ENCODE measurements at regions not wholly inside any gene's neighbourhood (a gene's known extent, or its start where the extent isn't known, plus 50 kb on each side); places are given as distances from the start of the nearest gene placed in this dataset.

GRCh38 chr22:48695251-48695650 is 1132.4 kb downstream of the BRD1 start:
- no peak for DNase-seq (ENCODE audit: low spot score)

GRCh38 chr22:48694296-48694883 is 1133.3 kb downstream of the BRD1 start:
- no peak for DNase-seq (ENCODE audit: low spot score)

DNA sequence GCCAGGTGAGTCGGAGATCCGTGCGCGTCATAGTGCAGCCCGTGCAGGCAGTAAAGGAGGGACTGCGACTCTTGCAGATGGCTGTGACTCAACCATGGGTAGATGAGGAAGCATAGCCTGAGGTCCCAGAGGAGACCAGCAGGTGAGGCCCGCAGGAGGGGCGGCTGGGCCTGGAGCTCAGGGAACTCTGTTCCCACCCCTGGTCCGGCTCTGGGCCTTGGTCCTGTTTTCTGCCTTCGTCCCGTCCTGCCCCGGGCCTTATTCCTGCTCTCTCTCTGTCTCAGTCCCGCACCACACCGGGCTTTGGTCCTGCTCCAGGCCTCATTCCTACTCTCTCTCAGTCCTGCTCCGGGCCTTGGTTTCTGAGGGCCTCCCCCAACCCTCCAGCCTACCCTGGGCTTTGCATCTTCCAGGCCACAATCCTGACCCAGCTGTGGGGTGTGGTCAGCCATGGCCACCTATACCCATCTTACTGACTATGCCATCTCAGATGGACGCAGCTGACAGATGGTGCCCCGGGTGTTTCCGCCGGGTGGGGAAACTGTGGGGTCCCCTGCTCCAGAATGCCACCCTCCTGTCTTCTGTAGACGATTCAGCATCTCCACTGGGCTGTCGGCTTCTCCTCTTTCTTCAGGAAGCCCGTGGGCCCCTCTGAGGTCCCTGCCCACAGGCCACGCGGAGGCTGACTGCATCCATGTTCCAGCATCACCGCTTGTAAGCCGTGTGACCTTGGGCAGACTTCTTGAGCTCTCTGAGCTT is 1134.1 kb downstream of the BRD1 start:
- no peak for DNase-seq (ENCODE audit: low spot score)

- no peak for DNase-seq (ENCODE audit: low spot score)
These were observed 1134.8 kb downstream of the BRD1 start for GRCh38 chr22:48692734-48693376.

GRCh38 chr22:48691431-48691851 is 1136.2 kb downstream of the BRD1 start:
- no peak for DNase-seq (ENCODE audit: low spot score)

GRCh38 chr22:48690583-48691317 is 1136.9 kb downstream of the BRD1 start:
- DNase-seq (ENCODE audit: low spot score): no peak

- DNase-seq (ENCODE audit: low spot score): no peak
These were observed 1138.5 kb downstream of the BRD1 start for GRCh38 chr22:48689206-48689605.

- DNase-seq (ENCODE audit: low spot score): no peak
These were observed 1139.3 kb downstream of the BRD1 start for GRCh38 chr22:48688366-48688765.

DNA sequence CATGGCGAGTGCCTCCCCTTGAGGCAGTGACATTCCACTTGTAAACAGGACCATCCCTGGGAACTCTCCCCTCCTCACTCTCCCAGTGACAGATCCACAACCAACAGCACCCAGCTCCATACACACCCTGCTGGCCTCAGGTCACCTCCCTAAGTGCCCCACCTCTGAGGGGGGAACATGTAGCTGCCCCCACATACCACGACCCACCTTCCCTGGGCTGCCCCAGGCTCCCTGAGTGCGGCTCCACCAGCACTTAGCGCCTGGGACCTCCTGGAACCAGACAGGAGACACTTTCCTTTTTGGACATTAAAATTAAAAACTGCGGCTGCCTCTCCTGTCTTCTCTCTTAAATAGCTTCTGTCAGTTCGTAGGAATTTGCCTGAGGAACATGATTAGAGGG is 1140.1 kb downstream of the BRD1 start:
- DNase-seq (ENCODE audit: low spot score): no peak

GRCh38 chr22:48686694-48687302 is 1140.9 kb downstream of the BRD1 start:
- DNase-seq (ENCODE audit: low spot score): no peak

- no peak for DNase-seq (ENCODE audit: low spot score)
These were observed 1141.9 kb downstream of the BRD1 start for GRCh38 chr22:48685767-48686166.

DNA sequence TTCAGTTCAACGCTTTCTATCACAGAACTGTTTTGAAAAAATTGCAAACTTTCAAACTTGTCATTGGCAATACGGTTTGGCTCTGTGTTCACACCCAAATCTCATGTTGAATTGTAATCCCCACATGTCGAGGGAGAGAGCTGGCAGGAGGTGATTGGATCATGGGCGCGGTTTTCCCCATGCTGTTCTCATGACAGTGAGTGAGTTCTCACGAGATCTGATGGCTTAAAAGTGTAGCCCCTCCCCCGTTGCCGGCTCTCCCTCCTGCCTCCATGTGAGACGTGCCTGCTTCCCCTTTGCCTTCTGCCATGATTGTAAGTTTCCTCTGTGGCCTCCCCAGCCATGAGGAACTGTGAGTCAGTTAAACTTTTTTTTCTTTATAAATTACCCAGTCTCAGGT is 1144.0 kb downstream of the BRD1 start:
- no peak for DNase-seq (ENCODE audit: low spot score)

DNA sequence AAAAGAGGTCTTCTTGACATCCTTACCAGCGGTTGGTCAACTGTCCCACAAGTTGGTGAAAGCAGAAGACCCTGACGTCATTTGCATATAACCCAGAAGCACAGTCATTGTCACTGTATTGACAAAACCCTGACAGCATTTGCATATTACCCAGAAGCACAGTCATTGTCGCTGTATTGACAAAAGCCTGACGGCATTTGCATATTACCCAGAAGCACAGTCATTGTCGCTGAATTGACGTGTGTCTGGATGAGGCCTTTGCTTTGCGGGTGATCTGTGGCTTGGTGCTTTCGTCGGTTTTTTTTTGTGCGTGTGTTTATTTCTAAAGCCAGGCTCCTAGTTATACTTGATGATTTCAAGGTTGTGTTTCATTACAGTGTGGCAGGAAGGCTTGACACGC is 1145.2 kb downstream of the BRD1 start:
- DNase-seq (ENCODE audit: low spot score): no peak

GRCh38 chr22:48680601-48681000 is 1147.1 kb downstream of the BRD1 start:
- no peak for DNase-seq (ENCODE audit: low spot score)

DNA sequence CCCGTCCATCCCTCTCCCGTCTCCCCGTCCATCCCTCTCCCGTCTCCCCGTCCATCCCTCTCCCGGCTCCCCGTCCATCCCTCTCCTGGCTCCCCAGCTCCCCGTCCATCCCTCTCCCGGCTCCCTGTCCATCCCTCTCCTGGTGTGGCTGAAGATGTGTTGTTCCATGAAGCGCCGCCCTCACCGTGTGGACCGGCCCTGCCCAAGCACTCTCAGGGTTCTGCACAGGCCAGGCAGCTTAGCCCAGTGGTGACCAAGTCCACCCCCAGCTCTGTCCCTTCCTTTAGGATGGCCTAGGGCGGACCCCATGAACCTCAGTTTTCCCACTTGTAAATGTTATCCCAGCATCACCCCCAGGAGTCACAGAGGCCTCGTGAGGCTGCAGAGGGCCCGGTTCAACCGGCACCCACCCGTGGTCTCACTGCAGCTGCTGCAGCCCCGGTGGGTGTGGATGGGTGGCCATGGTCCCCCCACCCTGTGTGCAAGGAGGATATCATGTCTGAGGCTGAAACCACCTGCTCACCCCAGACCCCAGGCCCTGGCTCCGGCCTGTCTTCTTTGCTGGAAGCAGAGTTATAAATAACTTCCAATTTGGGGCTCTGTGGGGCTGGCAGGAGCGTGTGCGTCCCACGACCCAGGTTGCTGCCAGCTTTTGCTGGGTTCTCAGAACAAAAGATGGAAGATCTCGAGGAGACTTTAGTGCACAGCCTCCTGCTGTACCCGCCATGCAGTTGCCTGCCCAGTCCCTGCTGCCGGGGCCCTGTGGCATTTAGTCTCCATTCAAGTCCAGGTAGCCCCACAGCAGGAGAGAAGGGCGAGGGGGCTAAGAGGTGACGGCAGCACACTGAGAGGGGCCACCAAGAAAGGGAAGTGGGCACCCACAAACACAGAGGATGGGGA is 1147.8 kb downstream of the BRD1 start:
- DNase-seq (ENCODE audit: low spot score): no peak

DNA sequence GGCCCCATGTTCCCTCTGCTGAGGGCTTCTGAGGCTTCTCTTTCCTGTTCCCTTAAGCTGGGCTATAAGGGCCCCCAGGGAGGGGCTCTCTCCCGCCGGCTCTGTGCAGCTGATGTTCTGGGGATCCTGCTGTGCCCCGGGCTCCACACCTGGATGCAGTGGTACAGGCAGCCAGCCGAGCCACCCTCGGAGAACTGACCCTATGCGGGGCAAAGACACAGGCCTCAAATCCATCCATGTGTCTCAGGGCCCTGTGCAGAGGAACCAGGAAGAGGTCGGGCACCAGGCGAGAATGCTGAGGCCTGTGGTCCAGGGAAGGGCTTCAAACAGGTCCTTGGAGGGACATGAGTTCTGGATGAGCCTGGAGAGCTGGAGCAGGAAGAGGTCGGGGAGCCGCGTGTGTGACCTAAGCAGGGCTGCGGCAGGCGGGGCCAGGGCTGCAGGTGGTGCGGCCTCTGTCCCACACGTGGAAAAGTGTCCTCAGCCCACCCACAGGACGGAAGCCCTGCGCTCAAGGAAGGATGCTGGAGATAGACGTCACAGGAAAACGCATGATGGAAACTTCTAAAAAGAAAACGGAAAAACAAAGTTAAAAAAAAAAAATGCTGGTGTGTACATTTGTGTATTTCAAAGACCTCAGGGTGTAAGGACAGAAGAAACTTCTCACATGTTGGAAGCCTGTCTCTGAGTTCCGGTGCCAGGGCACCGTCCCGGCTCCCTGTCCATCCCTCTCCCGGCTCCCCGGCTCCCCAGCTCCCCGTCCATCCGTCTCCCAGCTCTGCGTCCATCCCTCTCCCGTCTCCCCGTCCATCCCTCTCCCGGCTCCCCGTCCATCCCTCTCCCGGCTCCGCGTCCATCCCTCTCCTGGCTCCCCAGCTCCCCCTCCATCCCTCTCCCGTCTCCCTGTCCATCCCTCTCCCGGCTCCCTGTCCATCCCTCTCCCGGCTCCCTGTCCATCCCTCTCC is 1149.2 kb downstream of the BRD1 start:
- no peak for DNase-seq (ENCODE audit: low spot score)

GRCh38 chr22:48677621-48678020 is 1150.1 kb downstream of the BRD1 start:
- no peak for DNase-seq (ENCODE audit: low spot score)

GRCh38 chr22:48677168-48677520 is 1150.5 kb downstream of the BRD1 start:
- DNase-seq (ENCODE audit: low spot score): no peak

DNA sequence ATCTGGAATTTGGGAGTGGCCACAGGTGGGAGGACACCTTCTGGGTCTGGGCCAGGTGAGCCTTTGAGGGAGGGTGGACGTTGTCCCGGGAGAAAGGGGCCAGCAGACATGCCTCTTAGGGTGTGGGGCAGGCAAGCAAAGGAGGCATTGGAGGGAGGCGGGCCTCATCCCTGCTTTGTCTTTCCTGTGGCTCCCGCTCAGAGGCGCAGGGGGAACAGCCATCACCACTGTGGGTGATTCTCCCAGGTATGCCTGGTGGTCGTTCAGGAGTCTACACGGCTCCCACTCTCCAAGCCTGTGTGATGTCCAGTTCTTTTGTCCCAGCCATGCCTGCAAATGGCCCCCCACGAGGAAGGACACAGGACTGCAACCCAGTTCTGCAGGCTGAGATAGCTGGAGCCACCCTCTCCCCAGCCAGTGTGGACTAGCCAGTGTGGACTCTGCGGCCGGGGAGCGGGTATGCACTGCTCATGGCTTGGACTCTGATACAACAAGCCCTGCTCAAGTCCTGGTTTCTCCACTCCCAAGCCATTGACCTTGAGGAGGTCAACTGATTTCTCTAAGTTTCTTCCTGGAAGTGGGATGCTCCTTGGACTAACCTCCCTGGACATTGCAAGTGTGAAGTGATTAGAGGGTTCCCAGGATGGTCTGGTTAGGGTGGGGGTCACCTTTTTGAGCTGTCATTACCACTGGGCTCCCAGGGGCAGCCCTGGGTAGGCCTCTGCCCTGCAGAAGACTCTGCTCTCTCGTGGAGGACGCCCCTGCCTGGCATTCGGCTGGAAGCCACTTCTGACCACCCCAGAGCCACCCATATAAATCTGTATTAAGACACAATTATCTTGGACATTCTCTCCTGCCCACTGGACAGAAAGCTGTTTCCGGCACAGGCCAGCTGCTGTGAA is 1151.2 kb downstream of the BRD1 start:
- no peak for DNase-seq (ENCODE audit: low spot score)
